ENCODE measurements at regions not wholly inside any gene's neighbourhood (a gene's known extent, or its start where the extent isn't known, plus 50 kb on each side); places are given as distances from the start of the nearest gene placed in this dataset.

DNA sequence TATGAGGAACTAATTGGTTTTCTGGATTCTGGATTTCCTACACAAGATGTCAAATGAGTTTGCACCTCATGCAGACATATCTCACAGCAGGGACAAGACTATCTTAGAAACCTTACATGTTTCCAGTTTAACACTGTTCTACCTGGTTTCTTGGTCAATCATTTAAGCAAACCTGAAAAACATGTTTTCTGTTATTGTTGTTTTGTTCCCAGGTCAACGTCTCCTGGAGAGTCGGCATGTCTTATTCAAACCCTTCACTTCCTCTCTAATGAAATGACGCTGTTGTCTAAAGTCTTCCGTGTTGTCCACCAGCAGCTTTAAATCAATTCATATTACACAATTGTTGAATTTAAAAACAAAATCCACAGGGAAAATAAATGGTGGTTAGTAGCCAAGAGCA is 150.9 kb downstream of the CNTN3 start:
- Histone ChIP-seq H3K9me3 (ENCODE audit: control insufficient read depth in 2 of 3, low read length in 3 of 3) (no peaks in the 10 kb centered on the region), H3K27ac (ENCODE audit: low read depth, low read length) (no peak overlapping the region), H3K36me3 (ENCODE audit: control insufficient read depth in 2 of 3, insufficient read depth in 3 of 3, low read length in 3 of 3) (no peaks in the 10 kb centered on the region), H3K27me3 (ENCODE audit: control insufficient read depth in 2 of 2, insufficient read depth in 2 of 2, low read length in 2 of 2) (no peaks in the 10 kb centered on the region), H3K4me1 (ENCODE audit: control insufficient read depth in 2 of 2, insufficient read depth in 2 of 2, low read length in 2 of 2) (no peaks in the 10 kb centered on the region), H3K4me3 (ENCODE audit: low read length) (no peak overlapping the region)
- CTCF ChIA-PET = no interaction called here
- Mint-ChIP-seq H3K27me3 (no peaks in the 10 kb centered on the region), H3K27ac (no peak overlapping the region), H3K36me3 (no peaks in the 10 kb centered on the region), H3K9me3 (peaks cover 0 to 42% (median 8%) of the 10 kb centered on the region in 11 donors), H3K4me1 (no peaks in the 10 kb centered on the region), H3K4me3 (no peak overlapping the region)
- ATAC-seq (no peak), DNase-seq (no peak)
- POLR2A ChIA-PET = interaction anchor here (1.0 kb wide), 1 partner anchor 19 kb away, joined by 3 read pairs; no protein-coding TSS in a partner anchor
- intact Hi-C loops (cut with micrococcal nuclease) = no loop called here

- ATAC-seq (no peak), DNase-seq (no peak)
- Histone ChIP-seq H3K27ac (ENCODE audit: low read depth, low read length) (no peak overlapping the region), H3K9me3 (ENCODE audit: control insufficient read depth in 2 of 3, low read length in 3 of 3) (no peaks in the 10 kb centered on the region), H3K36me3 (ENCODE audit: control insufficient read depth in 2 of 3, insufficient read depth in 3 of 3, low read length in 3 of 3) (no peaks in the 10 kb centered on the region), H3K27me3 (ENCODE audit: control insufficient read depth in 2 of 2, insufficient read depth in 2 of 2, low read length in 2 of 2) (no peaks in the 10 kb centered on the region), H3K4me3 (ENCODE audit: low read length) (no peak overlapping the region), H3K4me1 (ENCODE audit: control insufficient read depth in 2 of 2, insufficient read depth in 2 of 2, low read length in 2 of 2) (no peaks in the 10 kb centered on the region)
- Mint-ChIP-seq H3K4me1 (no peaks in the 10 kb centered on the region), H3K27me3 (no peaks in the 10 kb centered on the region), H3K36me3 (no peaks in the 10 kb centered on the region), H3K27ac (no peak overlapping the region), H3K9me3 (peaks cover 0 to 18% (median 8%) of the 10 kb centered on the region in 11 donors), H3K4me3 (no peak overlapping the region)
- CTCF ChIA-PET = no interaction called here
- intact Hi-C loops (cut with micrococcal nuclease) = no loop called here
- POLR2A ChIA-PET = no interaction called here
These were observed 158.3 kb downstream of the CNTN3 start for GRCh38 chr3:74456166-74456565.

GRCh38 chr3:74447221-74447620 is 167.2 kb downstream of the CNTN3 start:
- no peak overlapping the region for H3K27ac Mint-ChIP-seq
- no peaks in the 10 kb centered on the region for H3K4me1 Mint-ChIP-seq
- no peak overlapping the region for H3K4me3 Mint-ChIP-seq
- intact Hi-C loops (cut with micrococcal nuclease) = no loop called here
- no peak overlapping the region for H3K4me3 ChIP-seq (ENCODE audit: low read length)
- ChIA-PET POLR2A (no interaction called here), CTCF (no interaction called here)
- no peaks in the 10 kb centered on the region for H3K36me3 Mint-ChIP-seq
- no peaks in the 10 kb centered on the region for H3K27me3 ChIP-seq (ENCODE audit: control insufficient read depth in 2 of 2, insufficient read depth in 2 of 2, low read length in 2 of 2)
- no peak overlapping the region for H3K27ac ChIP-seq (ENCODE audit: low read depth, low read length)
- peaks cover 0 to 7% (median 4%) of the 10 kb centered on the region in 11 donors for H3K9me3 Mint-ChIP-seq
- no peaks in the 10 kb centered on the region for H3K9me3 ChIP-seq (ENCODE audit: control insufficient read depth in 2 of 3, low read length in 3 of 3)
- DNase-seq (no peak), ATAC-seq (no peak)
- no peaks in the 10 kb centered on the region for H3K27me3 Mint-ChIP-seq
- no peaks in the 10 kb centered on the region for H3K4me1 ChIP-seq (ENCODE audit: control insufficient read depth in 2 of 2, insufficient read depth in 2 of 2, low read length in 2 of 2)
- no peaks in the 10 kb centered on the region for H3K36me3 ChIP-seq (ENCODE audit: control insufficient read depth in 2 of 3, insufficient read depth in 3 of 3, low read length in 3 of 3)

DNA sequence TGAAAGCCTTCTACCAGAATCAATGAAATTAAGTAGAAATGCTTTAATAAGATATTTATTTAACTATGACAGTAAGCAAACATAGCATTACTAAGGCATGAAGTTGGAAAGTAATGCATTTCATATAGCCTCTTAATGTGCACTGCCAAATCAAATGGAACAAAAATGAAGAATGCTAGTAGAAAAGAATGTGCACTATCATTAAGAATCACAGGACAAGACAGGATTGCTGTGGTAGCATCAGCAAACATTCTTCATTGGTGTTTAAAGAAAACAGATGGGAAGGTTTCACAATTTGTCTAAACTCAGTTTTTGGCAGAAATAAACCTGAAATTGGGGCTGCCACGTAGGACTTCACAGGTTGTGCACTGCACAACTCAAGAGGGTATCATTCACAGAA is 168.9 kb downstream of the CNTN3 start:
- H3K4me1 Mint-ChIP-seq = no peaks in the 10 kb centered on the region

GRCh38 chr3:74443102-74443501 is 171.4 kb downstream of the CNTN3 start:
- H3K4me3 ChIP-seq (ENCODE audit: low read length) = no peak overlapping the region
- intact Hi-C loops (cut with micrococcal nuclease) = no loop called here
- ChIA-PET CTCF (no interaction called here), POLR2A (no interaction called here)
- no peaks in the 10 kb centered on the region for H3K27me3 ChIP-seq (ENCODE audit: control insufficient read depth in 2 of 2, insufficient read depth in 2 of 2, low read length in 2 of 2)
- ATAC-seq (no peak), DNase-seq (no peak)
- Mint-ChIP-seq H3K9me3 (peaks cover 0 to 12% (median 4%) of the 10 kb centered on the region in 11 donors), H3K27me3 (no peaks in the 10 kb centered on the region), H3K4me1 (no peaks in the 10 kb centered on the region), H3K36me3 (no peaks in the 10 kb centered on the region), H3K4me3 (no peak overlapping the region), H3K27ac (no peak overlapping the region)
- H3K27ac ChIP-seq (ENCODE audit: low read depth, low read length) = no peak overlapping the region
- no peaks in the 10 kb centered on the region for H3K4me1 ChIP-seq (ENCODE audit: control insufficient read depth in 2 of 2, insufficient read depth in 2 of 2, low read length in 2 of 2)
- no peaks in the 10 kb centered on the region for H3K36me3 ChIP-seq (ENCODE audit: control insufficient read depth in 2 of 3, insufficient read depth in 3 of 3, low read length in 3 of 3)
- no peaks in the 10 kb centered on the region for H3K9me3 ChIP-seq (ENCODE audit: control insufficient read depth in 2 of 3, low read length in 3 of 3)

More for the DNA sequence above, 168.9 kb downstream of the CNTN3 start:
- Mint-ChIP-seq H3K27ac (no peak overlapping the region), H3K4me3 (no peak overlapping the region), H3K36me3 (no peaks in the 10 kb centered on the region), H3K27me3 (no peaks in the 10 kb centered on the region), H3K9me3 (peaks cover 0 to 7% (median 4%) of the 10 kb centered on the region in 11 donors)
- Histone ChIP-seq H3K9me3 (ENCODE audit: control insufficient read depth in 2 of 3, low read length in 3 of 3) (no peaks in the 10 kb centered on the region), H3K4me1 (ENCODE audit: control insufficient read depth in 2 of 2, insufficient read depth in 2 of 2, low read length in 2 of 2) (no peaks in the 10 kb centered on the region), H3K4me3 (ENCODE audit: low read length) (no peak overlapping the region), H3K36me3 (ENCODE audit: control insufficient read depth in 2 of 3, insufficient read depth in 3 of 3, low read length in 3 of 3) (no peaks in the 10 kb centered on the region), H3K27me3 (ENCODE audit: control insufficient read depth in 2 of 2, insufficient read depth in 2 of 2, low read length in 2 of 2) (no peaks in the 10 kb centered on the region), H3K27ac (ENCODE audit: low read depth, low read length) (no peak overlapping the region)
- ChIA-PET POLR2A (no interaction called here), CTCF (no interaction called here)
- no peak for DNase-seq
- intact Hi-C loops (cut with micrococcal nuclease) = no loop called here
- no peak for ATAC-seq

DNA sequence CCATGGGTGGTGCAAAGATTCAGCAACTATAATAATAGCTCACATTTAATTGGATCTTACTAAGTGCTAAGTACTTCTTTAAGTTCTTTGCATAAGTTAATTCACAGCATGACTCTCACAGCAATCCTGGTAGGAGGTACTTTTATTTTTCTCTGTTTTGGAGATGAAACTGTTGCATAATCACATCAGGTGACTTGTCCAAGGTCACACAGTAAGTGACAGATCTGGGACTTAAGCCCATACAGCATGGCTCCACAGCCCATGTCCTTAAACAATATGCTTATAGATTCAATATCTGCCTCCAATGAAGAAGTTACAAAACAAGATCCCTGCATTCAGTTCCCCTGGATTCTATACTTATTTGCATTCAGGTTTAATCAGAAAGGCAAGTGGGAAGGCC is 171.8 kb downstream of the CNTN3 start:
- intact Hi-C loops (cut with micrococcal nuclease) = no loop called here
- Mint-ChIP-seq H3K27me3 (no peaks in the 10 kb centered on the region), H3K4me3 (no peak overlapping the region), H3K27ac (no peak overlapping the region), H3K9me3 (peaks cover 0 to 12% (median 4%) of the 10 kb centered on the region in 11 donors), H3K4me1 (no peaks in the 10 kb centered on the region), H3K36me3 (no peaks in the 10 kb centered on the region)
- ATAC-seq = no peak
- Histone ChIP-seq H3K36me3 (ENCODE audit: control insufficient read depth in 2 of 3, insufficient read depth in 3 of 3, low read length in 3 of 3) (no peaks in the 10 kb centered on the region), H3K4me1 (ENCODE audit: control insufficient read depth in 2 of 2, insufficient read depth in 2 of 2, low read length in 2 of 2) (no peaks in the 10 kb centered on the region), H3K4me3 (ENCODE audit: low read length) (no peak overlapping the region), H3K27ac (ENCODE audit: low read depth, low read length) (no peak overlapping the region), H3K9me3 (ENCODE audit: control insufficient read depth in 2 of 3, low read length in 3 of 3) (no peaks in the 10 kb centered on the region), H3K27me3 (ENCODE audit: control insufficient read depth in 2 of 2, insufficient read depth in 2 of 2, low read length in 2 of 2) (no peaks in the 10 kb centered on the region)
- ChIA-PET POLR2A (no interaction called here), CTCF (no interaction called here)
- no peak for DNase-seq

- no peak for ATAC-seq
- CTCF ChIA-PET = no interaction called here
- no peak for DNase-seq
- no peaks in the 10 kb centered on the region for H3K27me3 ChIP-seq (ENCODE audit: control insufficient read depth in 2 of 2, insufficient read depth in 2 of 2, low read length in 2 of 2)
- no peaks in the 10 kb centered on the region for H3K4me1 ChIP-seq (ENCODE audit: control insufficient read depth in 2 of 2, insufficient read depth in 2 of 2, low read length in 2 of 2)
- H3K9me3 ChIP-seq (ENCODE audit: control insufficient read depth in 2 of 3, low read length in 3 of 3) = no peaks in the 10 kb centered on the region
- intact Hi-C loops (cut with micrococcal nuclease) = no loop called here
- POLR2A ChIA-PET = no interaction called here
- H3K36me3 ChIP-seq (ENCODE audit: control insufficient read depth in 2 of 3, insufficient read depth in 3 of 3, low read length in 3 of 3) = no peaks in the 10 kb centered on the region
- H3K4me3 Mint-ChIP-seq = no peak overlapping the region
- H3K27ac ChIP-seq (ENCODE audit: low read depth, low read length) = no peak overlapping the region
- no peak overlapping the region for H3K27ac Mint-ChIP-seq
- no peaks in the 10 kb centered on the region for H3K4me1 Mint-ChIP-seq
- H3K36me3 Mint-ChIP-seq = no peaks in the 10 kb centered on the region
- no peaks in the 10 kb centered on the region for H3K27me3 Mint-ChIP-seq
- no peak overlapping the region for H3K4me3 ChIP-seq (ENCODE audit: low read length)
- peaks cover 0 to 12% (median 4%) of the 10 kb centered on the region in 11 donors for H3K9me3 Mint-ChIP-seq
These were observed 172.4 kb downstream of the CNTN3 start for GRCh38 chr3:74442068-74442467.

Data from naive thymus-derived CD4-positive, alpha-beta T cell (primary cell).